ENCODE measurements at regions not wholly inside any gene's neighbourhood (a gene's known extent, or its start where the extent isn't known, plus 50 kb on each side); places are given as distances from the start of the nearest gene placed in this dataset.

GRCh38 chr9:103809745-103810144 is 284.4 kb upstream of the SMC2 start:
- intact Hi-C loops (cut with DNase I) = no loop called here
- DNase-seq (no peak), ATAC-seq (ENCODE audit: poor library complexity) (no peak)

DNA sequence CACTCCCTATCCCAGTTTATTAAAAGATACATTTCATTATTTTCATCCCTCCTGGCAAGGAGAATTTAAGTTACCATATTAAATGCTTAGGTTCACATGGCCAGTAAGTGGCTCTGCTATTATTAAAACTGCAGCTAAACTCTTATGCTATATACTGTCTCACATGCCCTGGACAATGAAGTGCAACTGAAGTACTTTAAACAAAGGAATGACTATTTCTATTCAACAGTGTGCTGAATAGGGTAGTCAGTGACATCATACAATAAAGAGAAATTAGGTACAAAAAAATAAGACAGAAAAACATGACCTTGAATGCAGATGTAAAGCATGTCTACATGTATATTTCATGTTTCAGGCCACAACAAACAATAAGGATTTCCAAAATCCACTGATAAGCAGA is 282.6 kb upstream of the SMC2 start:
- ATAC-seq (ENCODE audit: poor library complexity) = no peak
- intact Hi-C loops (cut with DNase I) = no loop called here
- no peak for DNase-seq

- intact Hi-C loops (cut with DNase I) = no loop called here
- ATAC-seq (ENCODE audit: poor library complexity) (no peak), DNase-seq (no peak)
These were observed 278.0 kb upstream of the SMC2 start for GRCh38 chr9:103816146-103816545.

- no peak for DNase-seq
- ATAC-seq (ENCODE audit: poor library complexity) = no peak
- intact Hi-C loops (cut with DNase I) = no loop called here
These were observed 274.2 kb upstream of the SMC2 start for GRCh38 chr9:103819936-103820335.

DNA sequence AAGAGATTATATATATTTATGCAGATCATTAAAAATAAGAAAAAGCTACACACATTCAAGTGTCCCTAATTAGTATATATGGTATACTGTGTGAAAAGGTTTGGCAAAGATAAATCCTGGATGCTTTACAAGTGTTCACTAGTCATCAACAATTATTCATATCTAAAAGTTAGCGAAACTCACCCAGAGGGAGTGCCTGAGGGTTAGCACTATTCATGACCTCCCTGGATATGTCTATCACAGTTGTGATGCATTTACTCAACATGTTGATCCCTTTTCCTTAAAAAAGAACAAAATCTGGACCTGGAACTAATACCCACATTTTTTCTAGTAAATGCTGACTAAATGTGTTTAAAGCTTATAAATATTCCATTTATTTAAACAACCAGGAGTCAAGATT is 273.0 kb upstream of the SMC2 start:
- ATAC-seq (ENCODE audit: poor library complexity) = no peak

GRCh38 chr9:103837940-103838339 is 256.2 kb upstream of the SMC2 start:
- intact Hi-C loops (cut with DNase I) = no loop called here
- DNase-seq = no peak
- no peak for ATAC-seq (ENCODE audit: poor library complexity)

More for the DNA sequence above, 273.0 kb upstream of the SMC2 start:
- no peak for DNase-seq
- intact Hi-C loops (cut with DNase I) = no loop called here

DNA sequence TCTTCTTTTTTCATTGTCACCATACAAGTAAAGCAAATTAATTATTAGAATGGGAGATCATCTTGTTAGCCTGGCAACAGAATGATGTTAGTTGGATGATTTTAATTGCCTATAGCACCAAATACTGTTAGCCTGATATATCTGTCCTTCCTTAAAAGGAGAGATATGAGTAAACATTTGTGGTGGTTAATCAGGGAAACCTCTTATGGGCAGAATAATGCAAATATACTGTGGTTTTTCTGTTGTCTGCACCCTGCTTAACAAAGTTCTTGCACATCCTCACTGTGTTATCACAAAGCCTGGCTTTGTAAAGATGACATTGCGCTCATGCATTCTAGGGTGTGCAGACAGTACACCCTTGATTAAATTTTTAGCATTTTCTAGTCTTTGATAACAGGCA is 254.9 kb upstream of the SMC2 start:
- DNase-seq (no peak), ATAC-seq (ENCODE audit: poor library complexity) (no peak)
- intact Hi-C loops (cut with DNase I) = no loop called here

DNA sequence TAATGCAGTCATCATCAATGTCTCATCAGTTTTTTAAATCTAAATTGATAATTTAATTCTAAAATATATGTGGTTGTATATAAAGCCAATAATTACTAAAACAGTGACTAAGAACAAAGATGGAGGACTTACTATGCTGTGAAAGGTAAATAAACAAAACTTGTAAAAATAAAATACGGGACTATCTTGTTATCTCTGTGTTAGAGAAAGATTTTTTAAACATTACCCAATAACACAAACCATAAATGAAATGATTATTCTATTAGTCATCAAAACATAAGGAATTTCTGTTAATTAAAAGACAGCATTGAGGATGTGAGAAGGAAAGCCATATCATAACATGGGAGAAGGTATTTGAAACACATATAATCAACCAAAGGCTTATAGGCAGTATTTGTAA is 226.2 kb upstream of the SMC2 start:
- intact Hi-C loops (cut with DNase I) = no loop called here
- DNase-seq (no peak), ATAC-seq (ENCODE audit: poor library complexity) (no peak)

DNA sequence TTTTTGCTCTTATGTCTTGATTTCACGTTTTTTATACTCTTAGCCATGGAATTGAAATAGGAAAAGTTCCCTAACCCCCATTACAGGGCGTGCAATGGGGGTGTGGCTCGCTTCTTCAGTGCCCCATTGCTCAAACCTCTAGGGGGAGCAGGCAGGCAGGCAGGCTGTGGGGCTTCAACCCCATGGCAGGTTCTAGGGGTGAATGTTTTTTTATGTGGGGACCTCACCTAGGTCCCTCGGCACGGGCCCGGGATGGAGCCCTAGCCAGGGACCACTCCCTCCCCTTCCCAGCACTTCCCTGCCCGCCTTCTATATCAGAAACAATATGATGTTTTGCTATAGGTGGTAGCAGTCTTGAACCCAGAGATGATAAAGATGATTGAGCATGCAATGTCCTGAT is 221.3 kb upstream of the SMC2 start:
- no peak for DNase-seq
- ATAC-seq (ENCODE audit: poor library complexity) = no peak
- intact Hi-C loops (cut with DNase I) = no loop called here

DNA sequence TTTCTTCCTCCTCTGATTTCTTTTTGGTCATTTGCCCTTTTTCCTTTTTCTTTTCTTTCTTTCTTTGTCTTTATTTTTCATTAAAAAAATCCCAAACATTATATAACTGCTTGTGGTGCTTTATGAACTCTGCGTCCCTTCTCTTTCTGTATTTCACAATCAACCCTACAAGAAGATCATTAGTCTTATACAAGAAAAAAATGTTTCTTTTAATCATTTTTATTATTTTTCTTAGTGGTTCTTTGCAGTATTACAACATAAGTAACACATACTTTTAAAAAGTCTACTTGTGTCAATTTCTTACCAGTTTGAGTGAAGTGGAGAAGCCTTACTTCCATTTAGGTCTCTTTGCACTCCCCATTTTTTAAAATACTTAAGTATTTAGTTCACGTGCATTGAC is 212.7 kb upstream of the SMC2 start:
- no peak for ATAC-seq (ENCODE audit: poor library complexity)
- DNase-seq = no peak
- intact Hi-C loops (cut with DNase I) = no loop called here

DNA sequence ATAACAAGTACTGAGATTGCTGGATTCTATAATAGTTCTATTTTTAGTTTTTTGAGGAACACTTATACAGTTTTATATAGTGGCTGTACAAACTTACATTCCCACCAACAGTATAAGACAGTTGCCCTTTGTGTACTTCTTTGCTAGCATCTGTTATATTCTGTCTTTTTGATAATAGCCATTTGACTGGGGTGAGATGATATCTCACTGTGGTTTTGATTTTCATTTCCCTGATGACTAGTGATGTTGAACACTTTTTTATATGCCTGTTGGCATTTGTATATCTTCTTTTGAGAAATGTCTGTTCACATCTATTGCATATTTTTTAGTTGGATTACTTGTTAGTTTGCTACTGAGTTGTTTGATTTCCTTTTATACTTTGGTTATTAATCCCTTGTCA is 204.1 kb upstream of the SMC2 start:
- ATAC-seq (ENCODE audit: poor library complexity) (no peak), DNase-seq (no peak)
- intact Hi-C loops (cut with DNase I) = no loop called here

GRCh38 chr9:103894184-103894583 is 199.9 kb upstream of the SMC2 start:
- no peak for ATAC-seq (ENCODE audit: poor library complexity)
- intact Hi-C loops (cut with DNase I) = no loop called here
- DNase-seq = no peak

- ATAC-seq (ENCODE audit: poor library complexity) = no peak
- no peak for DNase-seq
- intact Hi-C loops (cut with DNase I) = no loop called here
These were observed 195.6 kb upstream of the SMC2 start for GRCh38 chr9:103898550-103898949.

DNA sequence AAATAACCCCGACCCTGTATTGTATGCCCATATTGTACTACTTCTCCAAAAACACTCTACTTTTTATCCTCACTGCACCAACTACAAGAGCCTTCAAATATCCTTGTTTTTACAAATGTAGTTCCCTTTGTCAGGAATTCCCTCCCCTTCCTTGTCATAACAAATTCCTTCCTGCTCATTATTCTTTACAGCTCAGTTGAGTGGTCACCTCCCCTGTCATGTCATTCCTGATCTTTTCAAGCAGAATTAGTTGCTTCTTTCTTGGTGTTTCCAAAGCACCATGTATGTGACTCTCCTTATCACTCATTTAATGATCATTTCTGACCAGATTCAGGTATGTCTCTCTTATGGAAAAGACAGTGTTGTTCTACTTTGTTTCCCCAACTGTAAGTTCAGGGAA is 194.2 kb upstream of the SMC2 start:
- ATAC-seq (ENCODE audit: poor library complexity) (no peak), DNase-seq (no peak)
- intact Hi-C loops (cut with DNase I) = no loop called here

DNA sequence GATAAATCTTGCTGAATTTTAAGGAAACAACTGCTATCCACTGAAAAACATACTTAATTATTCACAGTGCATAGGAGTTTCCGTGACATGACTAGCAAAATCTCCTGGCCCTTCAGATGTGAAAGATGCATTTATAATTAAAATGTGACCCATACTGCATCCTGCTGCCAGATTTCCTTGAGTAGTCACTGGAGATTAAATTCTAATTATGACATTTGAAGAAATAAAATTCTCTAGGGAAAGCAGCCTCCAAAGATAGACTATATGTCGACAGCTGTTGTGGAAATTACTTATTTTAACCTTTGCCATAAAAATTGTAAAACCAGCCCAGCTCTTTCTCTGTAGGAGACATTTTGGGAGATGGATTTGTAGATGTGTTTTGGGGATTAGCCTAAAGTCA is 193.6 kb upstream of the SMC2 start:
- intact Hi-C loops (cut with DNase I) = no loop called here
- ATAC-seq (ENCODE audit: poor library complexity) (no peak), DNase-seq (no peak)

- no peak for DNase-seq
- intact Hi-C loops (cut with DNase I) = no loop called here
- no peak for ATAC-seq (ENCODE audit: poor library complexity)
These were observed 191.8 kb upstream of the SMC2 start for GRCh38 chr9:103902263-103902662.

DNA sequence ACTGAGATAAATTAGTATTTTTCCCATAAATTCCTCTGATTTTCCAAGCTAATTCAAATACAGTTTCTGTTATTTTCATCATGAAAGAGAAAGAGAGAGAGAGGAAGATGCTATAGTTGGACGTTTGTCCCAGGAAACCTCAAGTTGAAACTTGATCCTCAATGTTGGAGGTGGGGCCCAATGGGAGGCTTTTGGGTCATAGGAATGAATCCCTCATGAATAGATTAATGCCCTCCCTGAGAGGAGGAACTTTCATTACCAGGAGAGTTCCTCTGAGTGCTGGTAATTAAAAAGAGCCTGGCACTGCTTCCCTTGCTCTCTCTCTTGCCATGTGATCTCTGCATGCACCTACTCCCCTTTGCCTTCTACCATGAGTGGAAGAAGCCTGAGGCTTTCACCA is 189.9 kb upstream of the SMC2 start:
- DNase-seq (no peak), ATAC-seq (ENCODE audit: poor library complexity) (no peak)
- intact Hi-C loops (cut with DNase I) = no loop called here

- no peak for ATAC-seq (ENCODE audit: poor library complexity)
- DNase-seq = no peak
- intact Hi-C loops (cut with DNase I) = no loop called here
These were observed 180.2 kb upstream of the SMC2 start for GRCh38 chr9:103913899-103914298.

- intact Hi-C loops (cut with DNase I) = no loop called here
- DNase-seq = no peak
- no peak for ATAC-seq (ENCODE audit: poor library complexity)
These were observed 174.4 kb upstream of the SMC2 start for GRCh38 chr9:103919605-103920209.

DNA sequence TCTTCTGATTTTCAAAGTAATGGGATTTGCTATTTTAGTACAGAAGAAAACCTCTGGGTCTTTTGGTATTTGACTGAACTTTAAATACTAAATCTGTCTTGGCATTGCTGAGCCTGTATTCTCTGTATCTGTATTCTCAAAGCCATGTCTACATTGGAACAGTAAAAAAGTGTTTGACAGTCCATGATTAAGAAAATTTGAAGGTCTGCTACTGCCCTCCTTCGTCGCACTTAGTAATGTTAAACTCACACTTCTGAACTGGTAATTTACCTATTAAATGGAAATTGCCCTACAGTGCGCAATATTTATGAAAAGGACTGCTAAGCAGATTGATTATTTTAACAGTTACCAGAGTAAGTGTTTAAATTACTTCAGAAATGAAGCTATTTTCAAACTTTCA is 165.7 kb upstream of the SMC2 start:
- DNase-seq (no peak), ATAC-seq (ENCODE audit: poor library complexity) (no peak)
- intact Hi-C loops (cut with DNase I) = no loop called here

DNA sequence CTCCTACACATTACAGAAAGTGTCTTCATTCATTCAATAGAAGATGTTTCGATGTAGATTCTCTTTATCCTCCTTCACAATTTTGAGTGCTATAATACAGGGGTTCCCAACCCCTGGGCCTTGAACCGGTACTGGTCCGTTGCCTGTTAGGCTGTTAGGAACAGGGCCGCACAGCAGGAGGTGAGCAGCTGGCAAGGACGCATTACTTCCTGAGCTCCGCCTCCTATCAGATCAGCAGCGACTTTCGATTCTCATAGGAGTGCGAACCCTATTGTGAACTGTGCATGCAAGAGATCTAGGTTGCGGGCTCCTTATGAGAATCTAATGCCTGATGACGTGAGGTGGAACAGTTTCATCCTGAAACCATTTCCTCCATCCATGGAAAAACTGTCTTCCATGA is 153.0 kb upstream of the SMC2 start:
- intact Hi-C loops (cut with DNase I) = no loop called here
- ATAC-seq (ENCODE audit: poor library complexity) (no peak), DNase-seq (no peak)

DNA sequence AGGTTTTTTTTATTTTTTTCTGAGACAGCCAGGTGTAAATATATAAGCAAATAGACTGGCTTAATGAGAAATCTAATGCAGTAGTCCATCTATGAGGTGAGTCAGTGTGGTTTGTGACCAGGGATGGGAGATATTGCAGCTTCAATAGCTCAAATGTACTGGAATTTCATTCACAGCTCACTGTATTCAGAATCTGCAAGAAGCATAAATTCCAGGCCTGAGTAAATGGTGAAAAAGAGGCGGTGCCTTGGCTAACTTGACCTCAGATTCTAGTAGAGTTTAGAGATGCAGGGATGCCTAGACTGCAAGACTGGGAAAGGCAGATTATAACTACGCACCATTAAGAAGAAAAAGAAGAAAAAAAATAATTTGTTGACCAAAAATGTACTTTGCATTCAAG is 151.9 kb upstream of the SMC2 start:
- no peak for ATAC-seq (ENCODE audit: poor library complexity)
- DNase-seq = no peak
- intact Hi-C loops (cut with DNase I) = no loop called here
